Retina (tissue), 1 donor: ENCODE measurements at regions not wholly inside any gene's neighbourhood (a gene's known extent, or its start where the extent isn't known, plus 50 kb on each side); places are given as distances from the start of the nearest gene placed in this dataset.
"Not testable (repeated sequence)": the region's sequence is repeated elsewhere in the genome, so short reads cannot be mapped to it uniquely, and the experiment has no call there.

Experiments used
- DNase-seq: peaks from one replicate; pipeline ENCODE4 v3.0.0-alpha.2; 2016

DNA sequence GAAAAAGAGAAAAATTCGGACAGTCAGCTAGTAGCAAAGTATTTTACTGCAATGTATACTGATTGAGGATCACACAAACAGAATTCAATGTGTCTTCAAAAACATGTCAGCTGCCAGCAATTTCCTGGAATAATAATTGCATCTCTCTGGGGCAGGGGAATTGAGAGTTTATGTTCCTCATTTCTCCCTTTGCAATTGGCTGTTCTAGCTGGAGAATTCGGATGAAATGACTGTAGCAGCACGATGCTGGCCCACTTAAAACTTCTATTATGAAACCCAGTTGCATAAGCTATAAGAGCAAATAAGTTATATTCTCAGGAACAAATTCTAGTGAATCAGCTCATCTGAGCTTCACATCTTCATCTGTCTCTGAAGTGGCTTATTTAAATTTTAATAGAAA is 99.9 kb upstream of the CPEB2 start:
- DNase-seq: no peak

DNA sequence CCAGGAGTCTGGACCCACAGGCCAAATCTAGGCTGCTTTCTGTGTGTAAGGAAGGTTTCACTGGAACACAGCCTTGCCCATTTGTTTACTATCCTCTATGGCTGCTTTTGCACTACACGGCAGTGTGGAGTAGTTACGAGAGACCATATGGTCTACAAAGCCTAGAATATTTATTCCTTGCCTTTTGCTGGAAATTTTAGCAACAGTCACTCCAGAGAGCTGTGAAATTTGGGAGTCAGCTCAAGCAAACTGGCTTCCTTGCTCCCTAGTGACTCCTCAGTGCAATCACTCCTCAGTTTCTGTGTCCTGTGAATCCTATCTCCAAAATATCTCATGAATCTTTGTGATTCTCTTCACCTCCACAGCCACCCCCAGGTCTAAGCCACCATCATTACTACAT is 99.0 kb upstream of the CPEB2 start:
- DNase-seq: no peak

- no peak for DNase-seq
These were observed 95.5 kb upstream of the CPEB2 start for GRCh38 chr4:14906805-14907204.

GRCh38 chr4:14908635-14909034 is 93.6 kb upstream of the CPEB2 start:
- DNase-seq: no peak

DNA sequence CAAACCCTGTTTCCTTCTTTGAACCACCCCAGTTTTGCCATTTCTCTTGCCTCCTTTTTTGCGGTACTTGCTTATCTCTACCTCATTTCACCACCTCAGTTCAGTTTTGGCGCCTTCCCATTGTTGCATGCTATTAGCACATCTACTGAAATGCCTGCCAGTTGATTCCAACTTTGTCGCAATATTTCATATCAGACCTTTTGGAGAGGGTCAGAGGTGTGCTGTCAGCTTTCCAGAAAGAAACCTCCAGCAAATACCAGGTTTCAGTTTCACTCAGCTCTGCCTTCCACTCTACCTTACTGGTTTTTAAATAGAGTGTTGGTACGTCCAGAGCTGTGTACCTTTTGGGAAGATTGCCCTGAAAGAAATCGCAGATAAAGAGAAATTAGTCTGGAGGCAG is 91.9 kb upstream of the CPEB2 start:
- no peak for DNase-seq

GRCh38 chr4:14912426-14912825 is 89.9 kb upstream of the CPEB2 start:
- no peak for DNase-seq

DNA sequence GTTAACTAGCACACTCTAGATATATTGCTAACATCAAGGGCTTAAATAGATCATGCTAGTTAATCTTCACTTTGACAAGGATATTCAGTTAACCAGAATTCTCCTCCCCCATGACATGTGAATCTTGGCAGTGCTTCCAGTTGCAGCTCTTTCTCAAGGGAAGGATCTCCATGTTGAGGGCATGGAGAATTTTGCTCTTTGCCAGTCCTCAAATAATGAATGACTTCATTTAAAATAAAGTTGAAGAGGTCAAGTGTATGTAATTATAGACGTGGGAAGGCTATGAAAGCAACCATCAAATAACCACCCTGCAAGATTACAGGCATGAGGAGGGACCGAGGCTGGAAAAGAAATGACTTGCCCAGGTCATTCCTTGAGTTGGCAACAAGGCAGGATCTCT is 87.3 kb upstream of the CPEB2 start:
- DNase-seq: no peak

DNA sequence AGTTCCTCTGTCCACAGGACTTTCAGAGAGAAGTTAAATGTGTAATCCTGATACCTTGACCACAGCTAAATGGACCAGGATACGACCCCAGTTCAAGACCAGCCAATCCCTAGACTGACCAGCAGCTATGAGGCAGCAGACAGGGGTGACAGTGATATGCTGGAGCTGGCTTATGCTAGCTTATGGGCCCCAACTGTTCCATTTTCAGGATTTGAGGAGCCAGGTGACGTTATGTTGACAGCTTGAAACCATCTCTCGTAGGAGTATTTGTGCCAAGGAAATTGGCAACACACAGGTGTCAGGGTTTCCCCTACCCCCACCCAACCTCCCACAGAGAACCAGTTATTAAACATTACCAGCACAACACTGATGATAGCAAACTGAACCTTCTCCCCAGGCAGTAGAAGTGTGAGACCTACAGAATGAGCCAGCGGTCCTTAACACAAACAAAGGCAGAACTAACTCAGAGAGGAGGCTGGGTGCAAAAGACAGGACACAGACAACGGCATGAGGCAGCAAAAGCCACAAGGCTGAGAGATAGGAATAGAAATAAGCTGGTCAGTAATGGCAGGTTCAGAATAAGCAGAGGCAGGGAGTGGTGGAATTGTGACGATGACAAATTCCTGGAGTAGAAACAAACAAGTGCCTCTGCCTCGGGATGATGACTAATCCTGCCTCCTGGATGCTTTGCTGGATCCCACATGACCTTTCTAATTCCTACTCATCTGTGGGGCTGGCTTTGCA is 85.6 kb upstream of the CPEB2 start:
- DNase-seq: no peak

GRCh38 chr4:14917298-14917633 is 85.0 kb upstream of the CPEB2 start:
- no peak for DNase-seq

- peak; percentile 45 for DNase-seq
These were observed 83.9 kb upstream of the CPEB2 start for GRCh38 chr4:14918336-14918735.

- no peak for DNase-seq
These were observed 82.5 kb upstream of the CPEB2 start for GRCh38 chr4:14919785-14920184.

DNA sequence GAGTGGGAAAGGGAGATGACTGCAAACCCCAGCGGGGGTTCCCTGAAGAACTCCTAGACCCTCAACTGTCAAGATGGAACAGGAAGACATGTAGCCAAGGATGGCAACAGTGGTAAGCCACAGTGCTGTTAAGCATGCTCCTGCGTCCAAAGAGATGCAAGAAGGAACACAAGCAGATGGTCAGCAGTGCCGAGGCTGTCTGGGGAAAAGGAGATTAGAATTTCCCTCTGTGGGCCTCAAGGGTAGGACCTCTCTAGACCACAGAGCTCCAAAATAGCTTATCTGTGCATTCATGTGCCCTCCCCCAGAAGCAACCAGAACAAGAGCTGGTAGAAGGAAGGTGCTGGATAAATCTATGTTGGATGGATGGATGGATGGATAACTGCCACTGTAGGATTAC is 82.0 kb upstream of the CPEB2 start:
- no peak for DNase-seq

GRCh38 chr4:14920759-14921320 is 81.4 kb upstream of the CPEB2 start:
- DNase-seq: no peak

DNA sequence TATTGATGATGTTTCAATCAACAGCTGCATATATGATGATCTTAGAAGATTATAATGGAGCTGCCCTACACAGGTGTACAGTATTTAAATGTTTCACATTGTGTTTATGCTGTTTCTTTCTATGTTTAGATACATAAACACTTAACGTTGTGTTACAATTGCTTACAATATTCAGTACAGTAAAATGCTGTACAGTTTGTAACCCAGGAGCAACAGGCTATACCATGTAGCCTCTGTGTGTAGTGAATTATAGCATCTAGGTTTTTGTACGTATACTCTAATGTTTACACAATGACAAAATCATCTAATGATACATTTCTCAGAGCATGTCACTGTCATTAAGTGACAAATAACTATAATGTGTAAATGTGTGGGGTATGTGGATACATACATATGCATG is 80.5 kb upstream of the CPEB2 start:
- not testable (repeated sequence) for DNase-seq

GRCh38 chr4:14924076-14924811 is 78.0 kb upstream of the CPEB2 start:
- DNase-seq: no peak

DNA sequence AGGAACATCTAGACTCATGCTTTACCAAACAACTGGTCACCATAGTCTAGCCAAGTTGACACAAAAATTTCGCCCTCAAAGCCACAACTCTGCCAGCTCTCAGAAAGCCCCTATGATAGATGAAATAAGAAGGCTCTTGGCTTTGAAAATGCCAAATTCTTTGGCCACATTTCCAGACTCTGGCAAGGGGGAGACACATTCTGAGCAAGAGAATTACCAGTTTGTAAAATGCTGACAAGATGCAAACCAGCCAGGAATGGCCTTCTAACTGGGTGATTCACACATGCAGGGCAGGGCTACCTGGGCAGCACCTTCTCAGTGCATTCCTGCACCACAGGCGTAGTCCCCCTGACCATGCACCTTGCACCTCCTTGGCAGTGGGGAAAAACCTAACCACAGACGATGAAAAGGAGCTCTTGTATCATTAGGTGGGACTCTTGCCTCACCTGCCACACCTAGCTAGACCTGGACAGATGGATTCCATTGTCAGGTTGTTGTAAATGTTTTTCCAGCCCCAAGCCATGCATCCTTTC is 77.4 kb upstream of the CPEB2 start:
- DNase-seq: no peak

DNA sequence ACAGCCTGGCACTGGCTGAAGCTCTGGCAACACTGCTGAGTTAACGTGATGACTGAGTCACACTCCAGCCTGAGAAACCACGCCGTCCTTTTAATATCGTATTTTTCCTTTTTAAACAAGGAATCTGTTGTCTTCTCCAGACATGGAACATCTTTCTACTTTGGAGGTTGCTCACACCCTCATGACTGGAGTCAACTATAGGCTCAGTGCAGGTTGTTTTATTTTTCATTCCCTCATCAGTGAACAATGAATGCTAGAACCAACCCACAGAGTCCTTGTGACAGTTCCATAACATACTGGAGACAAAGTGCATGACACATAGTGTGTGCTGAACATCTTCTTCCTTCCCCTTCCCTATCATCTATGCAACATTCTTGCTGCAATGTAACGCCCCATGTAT is 76.8 kb upstream of the CPEB2 start:
- no peak for DNase-seq

DNA sequence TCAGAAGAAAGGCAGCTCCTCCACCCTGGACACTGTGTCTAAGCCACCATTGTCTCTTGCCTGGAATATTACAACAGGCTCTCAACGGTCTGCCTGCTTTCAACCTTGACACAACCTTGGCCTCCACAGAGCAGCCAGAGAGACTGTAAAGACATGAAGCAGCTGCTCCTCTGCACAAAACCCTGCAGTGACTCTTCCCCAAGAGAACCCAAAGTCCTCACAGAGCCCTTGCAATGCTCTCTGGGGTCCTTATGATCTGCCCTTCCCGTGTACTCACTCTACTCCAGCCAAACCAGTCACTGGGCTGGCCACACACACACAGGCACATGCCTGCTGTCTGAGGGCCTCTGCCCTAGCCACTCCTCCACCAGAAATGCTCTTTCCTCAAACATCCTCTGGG is 75.9 kb upstream of the CPEB2 start:
- DNase-seq: no peak

DNA sequence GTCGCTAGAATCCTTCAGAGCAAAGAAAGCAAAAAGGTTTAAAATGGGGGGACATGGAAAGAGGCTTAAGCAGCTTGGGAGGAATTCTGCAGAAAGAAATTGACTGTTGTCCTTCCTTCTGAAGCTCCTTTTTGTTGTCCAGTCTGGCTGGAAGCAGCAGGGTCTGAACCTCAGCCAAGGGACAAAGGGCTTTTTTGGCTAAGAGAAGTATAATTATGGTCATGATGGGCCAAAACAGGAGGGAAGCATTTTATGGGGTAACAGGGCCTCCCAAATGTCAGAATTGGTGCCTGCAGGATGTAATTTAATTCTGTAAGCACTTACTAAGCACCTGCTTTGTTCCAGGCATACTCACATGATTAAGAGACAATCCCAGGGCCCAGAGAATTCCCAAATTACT is 74.2 kb upstream of the CPEB2 start:
- DNase-seq: no peak

GRCh38 chr4:14929669-14930068 is 72.6 kb upstream of the CPEB2 start:
- no peak for DNase-seq

- no peak for DNase-seq
These were observed 67.4 kb upstream of the CPEB2 start for GRCh38 chr4:14934704-14935390.

- no peak for DNase-seq
These were observed 58.5 kb upstream of the CPEB2 start for GRCh38 chr4:14943749-14944148.

GRCh38 chr4:14952352-14952751 is 49.9 kb upstream of the CPEB2 start:
- DNase-seq: no peak
